Spleen (tissue), 7 donors: ENCODE measurements at regions not wholly inside any gene's neighbourhood (a gene's known extent, or its start where the extent isn't known, plus 50 kb on each side); places are given as distances from the start of the nearest gene placed in this dataset.

Experiments
- POLR2A ChIP-seq, 3 donors: fragments of 450-650 bp; IDR thresholded peaks; one replicate each; pipeline ENCODE4 v1.5.1; 2017; ENCODE audit warnings: antibody characterized with exemption in 3 of 3, mild to moderate bottlenecking in 1 of 3
- TF ChIP-seq, protein P1 (sequence below), 11 experiments: fragments of 200-600 bp in 7 of 11; fragments of 450-650 bp in 4 of 11; sonication (generic) in 4 of 11; IDR thresholded peaks in 8 of 11; conservative IDR thresholded peaks in 3 of 11; 1 replicate in 7 of 11; 2 replicates in 4 of 11; pipeline versions ENCODE4 v1.4.0 to v1.8.0; 2016 to 2021; ENCODE audit warnings: antibody characterized with exemption in 11 of 11, inconsistent platforms in 4 of 11, mild to moderate bottlenecking in 1 of 11
- donor health status: DM: no; HTN: no; CAD: no; lungs with moderate emphysema.
- donor health status: DM: no; HTN: no; CAD: no.
- donor health status: DM: no; HTN: no; CAD: no.

DNA sequence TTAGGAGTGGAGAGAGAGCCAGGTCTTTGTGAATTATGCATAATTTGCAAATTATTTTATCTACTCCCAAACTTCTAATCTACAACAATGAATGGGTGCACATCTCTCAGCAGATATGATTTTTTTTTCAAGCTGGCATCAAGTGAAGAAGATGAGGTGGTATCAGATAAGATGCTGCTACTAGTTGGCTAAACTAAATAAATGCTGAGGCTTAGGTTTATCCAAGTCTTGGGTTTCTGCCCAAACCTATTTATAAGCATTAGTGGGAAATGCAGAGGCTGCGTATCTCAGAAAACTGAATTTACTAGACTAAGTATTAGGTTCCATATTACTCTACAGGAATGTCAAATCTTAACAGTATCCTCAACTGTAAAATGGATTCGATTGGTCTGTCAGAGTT lies 703.0 kb upstream of the CELF2 start:
- TF ChIP-seq, protein P1, sequence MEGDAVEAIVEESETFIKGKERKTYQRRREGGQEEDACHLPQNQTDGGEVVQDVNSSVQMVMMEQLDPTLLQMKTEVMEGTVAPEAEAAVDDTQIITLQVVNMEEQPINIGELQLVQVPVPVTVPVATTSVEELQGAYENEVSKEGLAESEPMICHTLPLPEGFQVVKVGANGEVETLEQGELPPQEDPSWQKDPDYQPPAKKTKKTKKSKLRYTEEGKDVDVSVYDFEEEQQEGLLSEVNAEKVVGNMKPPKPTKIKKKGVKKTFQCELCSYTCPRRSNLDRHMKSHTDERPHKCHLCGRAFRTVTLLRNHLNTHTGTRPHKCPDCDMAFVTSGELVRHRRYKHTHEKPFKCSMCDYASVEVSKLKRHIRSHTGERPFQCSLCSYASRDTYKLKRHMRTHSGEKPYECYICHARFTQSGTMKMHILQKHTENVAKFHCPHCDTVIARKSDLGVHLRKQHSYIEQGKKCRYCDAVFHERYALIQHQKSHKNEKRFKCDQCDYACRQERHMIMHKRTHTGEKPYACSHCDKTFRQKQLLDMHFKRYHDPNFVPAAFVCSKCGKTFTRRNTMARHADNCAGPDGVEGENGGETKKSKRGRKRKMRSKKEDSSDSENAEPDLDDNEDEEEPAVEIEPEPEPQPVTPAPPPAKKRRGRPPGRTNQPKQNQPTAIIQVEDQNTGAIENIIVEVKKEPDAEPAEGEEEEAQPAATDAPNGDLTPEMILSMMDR (IDR thresholded peaks at IDR 0.05 in 8 of 11, conservative IDR thresholded peaks at IDR 0.05 in 3 of 11) = no peak
- TF ChIP-seq POLR2A (IDR thresholded peaks at IDR 0.05) = no peak
